Myocyte (in vitro differentiated cells): ENCODE measurements at regions not wholly inside any gene's neighbourhood (a gene's known extent, or its start where the extent isn't known, plus 50 kb on each side); places are given as distances from the start of the nearest gene placed in this dataset.
A peak's percentile ranks its signal among the peaks of the same experiment; 100 is the strongest.
"Not testable (repeated sequence)": the region's sequence is repeated elsewhere in the genome, so short reads cannot be mapped to it uniquely, and the experiment has no call there.

Source experiments
- DNase-seq: peaks from one replicate; pipeline ENCODE4 v3.0.0-alpha.2; 2012; ENCODE audit warnings: low read depth

DNA sequence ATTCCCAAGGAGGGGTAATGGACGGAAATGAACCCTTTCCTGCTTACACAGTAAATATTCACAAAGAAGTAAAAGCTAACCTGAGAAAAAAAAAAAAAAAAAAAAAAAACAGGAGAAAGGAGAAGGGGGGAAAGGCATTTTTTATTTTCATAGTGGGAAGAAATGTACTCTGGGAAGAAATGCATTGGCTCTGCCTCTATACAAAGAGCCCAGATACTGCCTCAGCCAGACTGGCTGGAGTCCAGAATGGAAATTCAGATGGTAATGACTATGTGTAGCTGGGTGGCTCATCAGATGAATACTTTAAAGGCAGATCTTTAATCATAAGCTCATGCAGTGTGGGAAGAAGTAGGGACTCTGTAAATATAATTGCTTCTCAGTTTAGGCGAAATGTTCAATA, 124.9 kb upstream of the ZNF608 start:
- no peak for DNase-seq

- no peak for DNase-seq
These were observed 125.6 kb upstream of the ZNF608 start for GRCh38 chr5:124872086-124872485.

GRCh38 chr5:124872615-124873014, 126.2 kb upstream of the ZNF608 start:
- no peak for DNase-seq

- DNase-seq, result no peak
These were observed 126.7 kb upstream of the ZNF608 start for GRCh38 chr5:124873188-124873587.

- no peak for DNase-seq
These were observed 127.3 kb upstream of the ZNF608 start for GRCh38 chr5:124873713-124874112.

DNA sequence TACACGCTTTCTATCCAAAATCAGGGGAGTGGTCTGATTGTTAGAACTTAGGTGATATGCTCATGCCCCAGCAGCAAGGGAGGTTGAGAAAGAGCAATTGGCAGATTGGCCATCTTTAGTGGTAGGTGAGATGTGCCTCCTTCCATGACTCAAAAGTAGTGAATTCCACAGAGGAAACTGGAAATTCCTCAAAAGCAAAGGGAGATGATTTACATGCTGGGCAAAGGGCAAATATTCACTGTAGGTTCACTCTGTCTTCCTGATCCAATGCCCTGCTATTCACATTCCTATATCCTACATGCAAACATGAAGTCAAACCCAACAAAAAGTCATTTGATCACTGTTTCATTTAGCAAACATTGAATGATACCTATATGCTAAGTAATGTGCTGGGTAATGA, 130.1 kb upstream of the ZNF608 start:
- no peak for DNase-seq

- DNase-seq, result peak; percentile 65
These were observed 130.5 kb upstream of the ZNF608 start for GRCh38 chr5:124876983-124877382.

GRCh38 chr5:124877501-124878146, 131.2 kb upstream of the ZNF608 start:
- no peak for DNase-seq

GRCh38 chr5:124878583-124879342, 132.3 kb upstream of the ZNF608 start:
- peak; percentile 44 for DNase-seq

DNA sequence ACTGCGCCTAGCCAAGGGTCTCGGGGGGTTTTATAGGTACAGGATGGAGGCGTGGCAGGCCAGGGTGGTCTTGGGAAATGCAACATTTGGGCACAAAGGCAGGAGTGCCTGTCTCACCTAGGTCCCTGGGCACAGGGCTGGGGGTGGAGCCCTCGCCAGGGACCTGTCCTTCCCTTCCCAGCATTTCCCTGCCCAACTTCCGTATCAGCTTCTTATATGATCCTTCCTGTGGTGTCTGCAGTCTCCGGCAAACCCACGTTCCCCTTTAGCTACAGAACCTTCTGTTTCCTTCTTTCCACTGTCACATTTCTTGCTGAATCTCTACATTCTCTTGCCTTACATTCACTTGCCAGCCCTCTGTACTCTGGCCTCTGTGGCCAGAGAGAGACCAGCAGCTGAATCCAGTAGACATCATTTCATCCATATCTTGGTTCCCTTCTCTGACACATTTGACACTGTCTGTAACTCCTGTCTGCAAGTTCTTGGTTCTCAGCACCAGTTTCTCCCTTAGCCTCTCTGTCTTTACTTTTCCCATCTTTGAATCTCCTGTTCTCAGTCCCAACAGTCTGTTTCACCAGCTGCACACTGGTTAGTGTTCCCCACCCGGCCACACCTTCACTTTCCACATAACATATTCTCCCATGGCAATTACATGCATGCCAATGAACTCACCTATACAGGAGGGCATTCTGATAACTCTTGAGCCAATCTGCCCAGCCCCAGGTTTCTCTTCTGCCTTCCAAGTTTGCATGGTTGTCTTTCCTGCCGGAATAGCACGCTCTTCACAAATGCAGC, 134.7 kb upstream of the ZNF608 start:
- no peak for DNase-seq

DNA sequence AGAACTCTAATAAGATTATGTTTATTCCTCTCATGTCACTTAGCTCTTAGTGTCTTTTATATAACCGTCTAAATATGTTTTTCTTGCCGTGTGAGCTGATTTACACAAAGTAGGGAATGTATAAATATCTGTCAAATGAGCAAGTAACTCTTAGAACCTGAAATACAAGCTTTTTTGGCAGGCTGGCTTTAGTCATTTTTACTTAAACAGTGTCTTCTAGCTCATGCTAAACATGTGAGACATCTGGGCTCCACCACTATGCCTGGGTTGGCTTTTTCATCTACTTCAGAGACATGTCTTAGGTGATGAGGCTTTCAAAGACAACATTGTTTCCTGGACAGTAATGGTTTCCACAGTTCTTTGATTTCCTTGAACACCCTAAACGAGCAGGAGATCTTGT, 137.2 kb upstream of the ZNF608 start:
- DNase-seq, result no peak

GRCh38 chr5:124884114-124884513, 137.7 kb upstream of the ZNF608 start:
- DNase-seq, result no peak

GRCh38 chr5:124885490-124885889, 139.1 kb upstream of the ZNF608 start:
- DNase-seq, result no peak

- DNase-seq, result no peak
These were observed 140.8 kb upstream of the ZNF608 start for GRCh38 chr5:124887223-124887622.

DNA sequence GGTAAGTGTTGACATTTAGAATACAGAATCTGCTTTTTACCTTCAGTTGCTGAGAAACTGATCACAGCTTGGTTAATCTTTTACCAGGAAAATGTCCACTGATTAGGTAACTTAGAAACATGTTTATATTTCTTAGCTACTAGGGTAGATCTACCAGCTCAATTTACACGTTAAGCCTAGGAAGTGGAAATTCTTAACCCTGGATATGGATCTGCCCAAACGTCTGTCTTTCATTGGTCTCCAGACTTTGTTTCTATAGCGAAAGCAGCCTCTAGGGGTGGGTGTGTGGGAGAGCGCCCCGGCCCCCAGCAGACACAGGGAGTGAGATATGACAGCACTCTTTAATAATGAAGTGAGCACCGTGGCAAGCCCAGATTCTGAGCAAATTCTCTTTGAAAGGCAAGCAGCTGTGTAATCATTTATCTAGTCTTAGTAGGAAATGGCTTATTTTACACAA, 141.6 kb upstream of the ZNF608 start:
- no peak for DNase-seq

DNA sequence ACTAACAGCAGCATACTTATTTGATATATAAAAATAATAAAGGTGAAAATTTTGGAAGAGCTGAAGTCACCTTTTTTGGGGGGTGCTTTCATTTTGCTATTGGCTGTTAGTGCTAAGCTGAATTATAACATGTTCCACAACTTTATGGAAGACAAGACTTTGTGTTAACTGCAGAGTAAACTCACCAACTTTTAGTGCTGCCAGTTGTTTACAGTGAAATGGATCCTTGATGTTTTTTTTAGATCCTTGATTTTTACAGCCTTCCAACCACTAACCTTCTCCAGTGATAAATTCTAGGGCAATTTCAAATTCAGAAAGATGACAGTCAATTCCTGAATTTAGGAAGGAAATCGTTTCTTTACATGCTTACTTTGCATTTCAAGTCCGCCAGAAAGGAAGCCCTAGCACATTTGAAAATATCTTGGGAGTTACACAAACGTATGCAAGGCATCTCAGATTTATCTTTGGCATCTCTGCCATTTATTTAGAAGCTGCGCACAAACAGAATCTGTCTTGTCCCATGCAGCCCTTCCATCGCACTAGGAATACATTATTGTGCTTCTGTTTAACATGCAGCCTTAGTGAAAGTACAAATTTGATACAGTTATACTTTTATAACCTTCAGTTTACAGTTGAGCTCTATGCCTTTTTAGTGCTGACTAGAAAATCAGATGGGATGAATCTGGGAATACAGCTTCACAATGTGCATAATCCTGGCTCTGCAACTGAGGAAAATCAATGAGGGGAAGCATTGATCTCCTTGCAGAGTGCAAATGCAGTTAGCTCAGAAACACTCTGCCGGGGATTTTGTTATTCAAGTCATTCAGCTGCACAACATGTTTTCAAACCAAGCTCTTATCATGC, 142.4 kb upstream of the ZNF608 start:
- no peak for DNase-seq

GRCh38 chr5:124889486-124889825, 143.0 kb upstream of the ZNF608 start:
- no peak for DNase-seq

DNA sequence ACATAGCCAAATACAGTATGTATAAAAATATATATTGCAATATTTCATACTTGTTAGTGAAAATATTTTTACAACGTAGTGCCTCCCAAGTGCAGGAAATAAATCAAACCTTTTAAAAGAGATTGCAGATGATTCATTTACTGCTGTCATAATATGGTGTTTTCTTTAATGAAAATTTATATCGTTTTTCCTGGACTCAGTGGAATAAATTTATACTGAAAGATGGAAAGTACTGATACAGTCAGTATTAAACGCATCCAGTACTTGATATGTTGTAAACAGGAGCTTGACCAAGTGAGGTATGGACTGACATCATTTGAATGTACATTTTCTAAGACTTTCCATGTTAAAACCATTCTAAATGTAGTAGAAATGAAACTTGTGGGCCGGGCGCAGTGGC, 143.4 kb upstream of the ZNF608 start:
- no peak for DNase-seq

GRCh38 chr5:124890442-124890841, 144.0 kb upstream of the ZNF608 start:
- not testable (repeated sequence) for DNase-seq

DNA sequence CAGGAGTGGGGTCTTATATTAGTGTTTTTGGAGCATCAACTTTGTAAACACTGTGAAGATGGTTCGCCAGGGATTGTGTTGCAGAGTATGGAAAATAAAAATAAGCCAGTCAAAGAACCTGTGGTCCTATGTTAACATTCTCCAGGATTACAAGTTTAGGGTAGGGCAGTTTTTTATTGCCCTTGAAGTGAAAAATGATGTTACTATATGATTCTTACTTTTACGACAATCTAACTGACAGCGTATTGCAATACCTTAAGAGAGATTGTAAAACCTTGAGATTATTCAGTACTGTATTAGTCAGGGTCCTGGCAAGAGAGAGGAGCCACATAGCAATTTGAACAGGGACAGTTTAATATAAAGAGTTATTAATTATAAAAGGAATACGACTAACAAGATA, 144.7 kb upstream of the ZNF608 start:
- no peak for DNase-seq

DNA sequence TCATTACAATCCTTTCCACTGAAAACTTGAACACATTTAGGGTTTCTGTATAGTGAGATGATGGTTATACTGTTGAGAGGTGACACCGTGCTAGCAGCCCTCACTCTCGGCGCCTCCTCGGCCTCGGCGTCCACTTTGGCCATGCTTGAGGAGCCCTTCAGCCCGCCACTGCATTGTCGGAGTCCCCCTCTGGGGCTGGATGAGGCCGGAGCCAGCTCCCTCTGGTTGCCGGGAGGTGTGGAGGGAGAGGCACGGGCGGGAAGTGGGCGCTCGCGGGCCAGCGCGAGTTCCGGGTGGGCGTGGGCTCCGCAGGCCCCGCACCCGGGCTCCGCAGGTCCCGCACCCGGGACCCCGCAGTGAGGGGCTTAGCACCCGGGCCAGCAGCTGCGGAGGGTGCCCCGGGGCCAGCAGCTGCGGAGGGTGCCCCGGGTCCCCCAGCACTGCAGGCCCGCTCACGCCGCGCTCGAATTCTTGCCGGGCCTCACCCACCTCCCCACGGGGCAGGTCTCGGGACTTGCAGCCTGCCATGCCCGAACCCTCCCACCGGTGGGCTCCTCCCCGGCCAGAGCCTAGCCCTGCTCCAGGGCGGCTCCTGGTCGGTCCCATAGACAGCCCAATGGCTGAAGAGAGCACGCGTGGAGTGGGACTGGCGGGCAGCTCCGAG, 145.9 kb upstream of the ZNF608 start:
- DNase-seq, result no peak
